NCI-H748 (cell line): ENCODE measurements at regions not wholly inside any gene's neighbourhood (a gene's known extent, or its start where the extent isn't known, plus 50 kb on each side); places are given as distances from the start of the nearest gene placed in this dataset.

Experiments used
- DNase-seq: peaks from one replicate; lab custom pipeline; 2025; ENCODE audit not compliant: unreplicated experiment; lab: John Stamatoyannopoulos, UW

- DNase-seq: no peak
Observed at GRCh38 chr4:156019246-156019645, 65.6 kb upstream of the CTSO start.

DNA sequence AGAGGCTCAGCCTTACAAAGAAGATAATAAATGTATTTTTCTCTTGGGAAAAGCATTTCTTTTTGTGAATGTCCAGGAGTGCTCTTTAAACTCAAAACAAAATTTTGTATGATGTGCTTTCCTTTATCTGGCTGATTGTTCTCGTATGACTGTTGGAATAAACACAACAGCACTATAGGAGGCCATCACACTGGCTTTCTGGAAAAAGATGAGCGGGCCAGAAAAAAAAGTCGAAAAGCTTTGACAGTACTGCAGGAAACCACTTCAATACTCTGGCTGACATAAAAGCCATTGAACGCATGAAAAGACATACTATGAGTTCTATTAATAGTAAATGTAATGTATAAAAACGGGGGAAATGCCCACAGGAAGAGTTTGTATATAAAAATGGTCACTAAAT, 64.7 kb upstream of the CTSO start:
- DNase-seq: no peak

DNA sequence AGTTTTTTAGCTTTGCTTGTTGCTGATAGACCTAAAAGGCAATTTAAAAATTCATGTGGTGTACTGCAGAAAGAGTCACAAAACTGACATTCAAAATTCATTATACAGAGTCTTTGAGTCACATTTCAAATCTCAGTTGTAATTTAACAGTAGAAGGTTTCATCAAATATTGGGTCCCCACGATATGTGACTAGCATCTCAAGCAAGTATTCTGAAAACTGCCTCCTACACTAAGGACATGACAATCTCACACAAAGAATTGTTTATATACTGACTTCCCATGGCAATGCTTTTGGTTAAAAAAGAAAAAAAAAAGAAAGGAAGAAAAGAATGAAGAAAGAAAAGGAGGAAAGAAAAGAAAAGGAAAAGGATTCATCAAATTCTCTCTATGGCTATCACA, 62.1 kb upstream of the CTSO start:
- DNase-seq: no peak

DNA sequence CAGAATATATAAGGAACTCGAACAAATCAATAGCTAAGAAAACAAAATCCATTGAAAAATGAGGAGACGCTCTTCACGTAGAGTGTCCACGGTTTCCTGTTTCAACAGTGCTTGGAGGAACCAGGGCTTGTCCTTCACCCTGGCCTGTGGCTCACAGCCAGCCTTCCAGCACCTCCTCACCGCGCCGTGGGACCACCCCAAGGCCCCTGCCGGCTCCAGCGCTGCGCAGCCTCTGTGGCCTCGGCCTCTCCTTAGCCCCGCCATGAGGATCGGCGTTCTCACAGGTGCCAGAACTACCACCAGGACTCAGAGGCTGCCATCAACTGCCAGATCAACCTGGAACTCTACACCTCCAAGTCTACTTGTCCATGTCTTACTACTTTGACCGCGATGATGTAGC, 52.5 kb upstream of the CTSO start:
- DNase-seq: no peak
